NB4 (cell line): ENCODE measurements at regions not wholly inside any gene's neighbourhood (a gene's known extent, or its start where the extent isn't known, plus 50 kb on each side); places are given as distances from the start of the nearest gene placed in this dataset.
"Not testable (repeated sequence)": the region's sequence is repeated elsewhere in the genome, so short reads cannot be mapped to it uniquely, and the experiment has no call there.

Experiments
- DNase-seq: peaks from one replicate; pipeline ENCODE4 v3.0.0; 2010; ENCODE audit warnings: low read depth
- H3K4me3 ChIP-seq: one replicate; pipeline ENCODE4 v1.5.1; 2011; ENCODE audit warnings: mild to moderate bottlenecking, low read depth, low read length, moderate library complexity
- CTCF ChIP-seq: IDR thresholded peaks from one replicate; pipeline ENCODE4 v1.5.1; 2012; ENCODE audit warnings: low read depth, low read length
- MAX ChIP-seq: IDR thresholded peaks from 2 replicates; pipeline ENCODE4 v1.6.1; 2011; ENCODE audit warnings: low read depth, low read length
- MYC ChIP-seq: IDR thresholded peaks from 2 replicates; pipeline ENCODE4 v1.6.1; 2011; ENCODE audit warnings: low read depth, low read length
- POLR2A ChIP-seq: IDR thresholded peaks from 2 replicates; pipeline ENCODE4 v1.6.1; 2011; ENCODE audit warnings: mild to moderate bottlenecking; ENCODE audit not compliant: insufficient read length; ENCODE audit errors: extremely low read depth

GRCh38 chr9:87036506-87036905, 89.2 kb upstream of the GAS1 start:
- DNase-seq: no peak
- no peak for TF ChIP-seq MYC
- no peak for TF ChIP-seq MAX
- TF ChIP-seq CTCF: no peak
- no peak for TF ChIP-seq POLR2A
- H3K4me3 ChIP-seq: no peak overlapping the region

GRCh38 chr9:87039809-87040392, 92.6 kb upstream of the GAS1 start:
- DNase-seq: no peak
- TF ChIP-seq CTCF (no peak), POLR2A (no peak), MAX (no peak), MYC (no peak)

GRCh38 chr9:87040410-87041009, 93.2 kb upstream of the GAS1 start:
- DNase-seq: no peak
- no peak overlapping the region for H3K4me3 ChIP-seq
- TF ChIP-seq MYC (no peak), MAX (no peak), POLR2A (no peak), CTCF (no peak)

More at GRCh38 chr9:87039809-87040392, 92.6 kb upstream of the GAS1 start:
- no peak overlapping the region for H3K4me3 ChIP-seq

- DNase-seq, H3K4me3 ChIP-seq: not testable (repeated sequence)
These were observed 94.4 kb upstream of the GAS1 start for GRCh38 chr9:87041553-87042235.

- not testable (repeated sequence) for DNase-seq, H3K4me3 ChIP-seq
These were observed 102.8 kb upstream of the GAS1 start for GRCh38 chr9:87049929-87050608.

GRCh38 chr9:87054999-87055686, 107.8 kb upstream of the GAS1 start:
- no peak for DNase-seq
- TF ChIP-seq POLR2A: no peak
- no peak for TF ChIP-seq CTCF
- no peak for TF ChIP-seq MAX
- TF ChIP-seq MYC: no peak
- H3K4me3 ChIP-seq: no peak overlapping the region
